HG03095 (cell line): ENCODE measurements at regions not wholly inside any gene's neighbourhood (a gene's known extent, or its start where the extent isn't known, plus 50 kb on each side); places are given as distances from the start of the nearest gene placed in this dataset.

ENCODE experiments used
- ATAC-seq: cut with Tn5 transposase; IDR thresholded peaks from one replicate; pipeline ENCODE4 v1.9.1; 2021; ENCODE audit warnings: moderate library complexity; ENCODE audit not compliant: unreplicated experiment

- ATAC-seq, result no peak
Measured at GRCh38 chr21:16169102-16169511, 439.3 kb downstream of the USP25 start.

- no peak for ATAC-seq
Measured at GRCh38 chr21:16169779-16170178, 440.0 kb downstream of the USP25 start.

- no peak for ATAC-seq
Measured at GRCh38 chr21:16176570-16176969, 446.8 kb downstream of the USP25 start.

GRCh38 chr21:16177532-16177931 lies 447.8 kb downstream of the USP25 start:
- ATAC-seq, result no peak

GRCh38 chr21:16179773-16180172 lies 450.0 kb downstream of the USP25 start:
- no peak for ATAC-seq

- ATAC-seq, result no peak
Measured at GRCh38 chr21:16180614-16181013, 450.8 kb downstream of the USP25 start.

GRCh38 chr21:16181018-16181417 lies 451.2 kb downstream of the USP25 start:
- ATAC-seq, result no peak

- no peak for ATAC-seq
Measured at GRCh38 chr21:16185766-16186165, 456.0 kb downstream of the USP25 start.

- no peak for ATAC-seq
Measured at GRCh38 chr21:16186742-16187141, 457.0 kb downstream of the USP25 start.

- ATAC-seq, result no peak
Measured at GRCh38 chr21:16187603-16188301, 458.0 kb downstream of the USP25 start.

- ATAC-seq, result no peak
Measured at GRCh38 chr21:16192902-16193301, 463.1 kb downstream of the USP25 start.

GRCh38 chr21:16193496-16194094 lies 463.8 kb downstream of the USP25 start:
- no peak for ATAC-seq

GRCh38 chr21:16194095-16194787 lies 464.5 kb downstream of the USP25 start:
- no peak for ATAC-seq

GRCh38 chr21:16194788-16195537 lies 465.2 kb downstream of the USP25 start:
- no peak for ATAC-seq

- no peak for ATAC-seq
Measured at GRCh38 chr21:16195538-16195910, 465.7 kb downstream of the USP25 start.

- ATAC-seq, result no peak
Measured at GRCh38 chr21:16196001-16196400, 466.2 kb downstream of the USP25 start.

- no peak for ATAC-seq
Measured at GRCh38 chr21:16198546-16198945, 468.8 kb downstream of the USP25 start.

GRCh38 chr21:16199539-16199938 lies 469.8 kb downstream of the USP25 start:
- ATAC-seq, result no peak

GRCh38 chr21:16201718-16202117 lies 471.9 kb downstream of the USP25 start:
- no peak for ATAC-seq

- no peak for ATAC-seq
Measured at GRCh38 chr21:16205527-16205926, 475.7 kb downstream of the USP25 start.
